ENCODE measurements at regions not wholly inside any gene's neighbourhood (a gene's known extent, or its start where the extent isn't known, plus 50 kb on each side); places are given as distances from the start of the nearest gene placed in this dataset.

- H3K36me3 ChIP-seq (ENCODE audit: low read length) = no peaks in the 10 kb centered on the region
- no peak overlapping the region for H3K4me2 ChIP-seq (ENCODE audit: low read depth, low read length, poor library complexity, severe bottlenecking)
- H3K27ac ChIP-seq (ENCODE audit: low read depth, low read length) = no peak overlapping the region
- no peaks in the 10 kb centered on the region for H4K20me1 ChIP-seq (ENCODE audit: low read depth, low read length)
- no peaks in the 10 kb centered on the region for H3F3A ChIP-seq (ENCODE audit: insufficient read depth)
- no peak overlapping the region for H3K9ac ChIP-seq (ENCODE audit: low read length)
- no peak overlapping the region for H2AFZ ChIP-seq (ENCODE audit: low read depth, low read length, severe bottlenecking)
- H3K27me3 ChIP-seq (ENCODE audit: low read length) = no peaks in the 10 kb centered on the region
- TF ChIP-seq CTCF (IDR thresholded peaks at IDR 0.05; ENCODE audit: insufficient read depth, low read length, poor library complexity, severe bottlenecking) = no peak
- no peak for TF ChIP-seq EZH2phosphoT487 (conservative IDR thresholded peaks at IDR 0.05; ENCODE audit: low read length)
- H3K79me2 ChIP-seq (ENCODE audit: insufficient read depth, low read length) = no peaks in the 10 kb centered on the region
- no peaks in the 10 kb centered on the region for H3K9me3 ChIP-seq (ENCODE audit: insufficient read depth, low read length)
- no peaks in the 10 kb centered on the region for H3K9me2 ChIP-seq (replicated peaks; ENCODE audit: insufficient read depth, low read length)
- H3K4me3 ChIP-seq (ENCODE audit: insufficient read depth, low read length, poor library complexity, severe bottlenecking) = no peak overlapping the region
Observed at GRCh38 chr2:22812065-22812680, 572.8 kb upstream of the KLHL29 start.

- H3K36me3 ChIP-seq (ENCODE audit: low read length) = no peaks in the 10 kb centered on the region
- no peak overlapping the region for H3K4me2 ChIP-seq (ENCODE audit: low read depth, low read length, poor library complexity, severe bottlenecking)
- no peaks in the 10 kb centered on the region for H3F3A ChIP-seq (ENCODE audit: insufficient read depth)
- H4K20me1 ChIP-seq (ENCODE audit: low read depth, low read length) = no peaks in the 10 kb centered on the region
- H3K79me2 ChIP-seq (ENCODE audit: insufficient read depth, low read length) = no peaks in the 10 kb centered on the region
- no peak overlapping the region for H2AFZ ChIP-seq (ENCODE audit: low read depth, low read length, severe bottlenecking)
- no peak overlapping the region for H3K27ac ChIP-seq (ENCODE audit: low read depth, low read length)
- no peaks in the 10 kb centered on the region for H3K27me3 ChIP-seq (ENCODE audit: low read length)
- H3K9ac ChIP-seq (ENCODE audit: low read length) = no peak overlapping the region
- TF ChIP-seq CTCF (IDR thresholded peaks at IDR 0.05; ENCODE audit: insufficient read depth, low read length, poor library complexity, severe bottlenecking) = no peak
- no peak for TF ChIP-seq EZH2phosphoT487 (conservative IDR thresholded peaks at IDR 0.05; ENCODE audit: low read length)
- H3K4me3 ChIP-seq (ENCODE audit: insufficient read depth, low read length, poor library complexity, severe bottlenecking) = no peak overlapping the region
- H3K9me3 ChIP-seq (ENCODE audit: insufficient read depth, low read length) = no peaks in the 10 kb centered on the region
- no peaks in the 10 kb centered on the region for H3K9me2 ChIP-seq (replicated peaks; ENCODE audit: insufficient read depth, low read length)
Observed at GRCh38 chr2:22817197-22817596, 567.8 kb upstream of the KLHL29 start.

GRCh38 chr2:22821458-22821857 lies 563.5 kb upstream of the KLHL29 start:
- no peak for TF ChIP-seq EZH2phosphoT487 (conservative IDR thresholded peaks at IDR 0.05; ENCODE audit: low read length)
- TF ChIP-seq CTCF (IDR thresholded peaks at IDR 0.05; ENCODE audit: insufficient read depth, low read length, poor library complexity, severe bottlenecking) = no peak

More at GRCh38 chr2:22821458-22821857, 563.5 kb upstream of the KLHL29 start:
- no peak overlapping the region for H3K4me3 ChIP-seq (ENCODE audit: insufficient read depth, low read length, poor library complexity, severe bottlenecking)
- no peaks in the 10 kb centered on the region for H4K20me1 ChIP-seq (ENCODE audit: low read depth, low read length)
- no peaks in the 10 kb centered on the region for H3K36me3 ChIP-seq (ENCODE audit: low read length)
- no peak overlapping the region for H2AFZ ChIP-seq (ENCODE audit: low read depth, low read length, severe bottlenecking)
- no peak overlapping the region for H3K4me2 ChIP-seq (ENCODE audit: low read depth, low read length, poor library complexity, severe bottlenecking)
- no peak overlapping the region for H3K27ac ChIP-seq (ENCODE audit: low read depth, low read length)
- no peaks in the 10 kb centered on the region for H3K9me3 ChIP-seq (ENCODE audit: insufficient read depth, low read length)
- no peaks in the 10 kb centered on the region for H3K9me2 ChIP-seq (replicated peaks; ENCODE audit: insufficient read depth, low read length)
- H3K9ac ChIP-seq (ENCODE audit: low read length) = no peak overlapping the region
- H3K27me3 ChIP-seq (ENCODE audit: low read length) = no peaks in the 10 kb centered on the region
- H3F3A ChIP-seq (ENCODE audit: insufficient read depth) = no peaks in the 10 kb centered on the region
- no peaks in the 10 kb centered on the region for H3K79me2 ChIP-seq (ENCODE audit: insufficient read depth, low read length)
